ENCODE measurements at regions not wholly inside any gene's neighbourhood (a gene's known extent, or its start where the extent isn't known, plus 50 kb on each side); places are given as distances from the start of the nearest gene placed in this dataset.

DNA sequence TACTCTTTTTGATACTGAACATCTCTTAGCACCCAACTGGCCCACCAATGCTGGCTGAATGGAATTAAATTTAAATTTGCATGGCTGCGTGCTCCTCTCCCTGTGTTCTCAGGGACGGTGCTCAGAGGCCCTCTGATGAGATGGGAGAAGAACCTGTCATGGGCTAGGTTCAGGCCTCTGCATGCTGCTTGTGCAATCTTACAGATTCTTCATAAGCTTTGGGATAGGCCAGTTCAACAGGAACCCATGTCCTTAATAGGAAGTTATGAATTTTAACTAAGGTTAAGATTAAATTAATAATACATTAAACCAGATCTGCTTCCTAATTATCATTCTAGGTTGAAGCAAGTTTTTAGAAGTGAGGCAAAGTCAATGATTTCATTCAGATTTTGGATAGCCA lies 119.7 kb upstream of the LRIG3 start:
- Histone ChIP-seq H3K27ac (ENCODE audit: low read length in 2 of 2) (no peak overlapping the region), H3K9ac (ENCODE audit: low read length) (no peak overlapping the region), H3K79me2 (ENCODE audit: control insufficient read depth, insufficient read depth, low read length) (no peaks in the 10 kb centered on the region), H3K4me3 (ENCODE audit: control extremely low read depth in 1 of 5, extremely low read depth in 1 of 5, insufficient read depth in 1 of 5, low read depth in 2 of 5, low read length in 4 of 5) (no peak overlapping the region), H3K27me3 (replicated peaks in 1 of 4; ENCODE audit: control extremely low read depth in 1 of 4, control insufficient read depth in 3 of 4, insufficient read depth in 4 of 4, low read length in 3 of 4) (no peaks in the 10 kb centered on the region), H2AFZ (ENCODE audit: insufficient read depth, low read depth, low read length, poor library complexity, severe bottlenecking) (no peak overlapping the region), H3K36me3 (replicated peaks in 1 of 2; ENCODE audit: control extremely low read depth in 1 of 2, control insufficient read depth in 1 of 2, extremely low read depth in 1 of 2, insufficient read depth in 2 of 2, low read length in 1 of 2) (no peaks in the 10 kb centered on the region), H3K9me3 (ENCODE audit: control extremely low read depth in 1 of 3, control insufficient read depth in 2 of 3, insufficient read depth in 1 of 3, low read length in 2 of 3) (no peaks in the 10 kb centered on the region), H3K4me1 (ENCODE audit: control insufficient read depth in 2 of 2, insufficient read depth in 2 of 2, low read length in 2 of 2) (no peaks in the 10 kb centered on the region), H3K4me2 (replicated peaks; ENCODE audit: low read depth, low read length, poor library complexity, severe bottlenecking) (no peak overlapping the region), H4K20me1 (ENCODE audit: control insufficient read depth, insufficient read depth, low read length, poor library complexity, severe bottlenecking) (no peaks in the 10 kb centered on the region)
- intact Hi-C loops (cut with micrococcal nuclease) = no loop called here
- peaks cover 4% of the 10 kb centered on the region for H3K9me3 Mint-ChIP-seq (ENCODE audit: insufficient read depth)
- H3K27ac Mint-ChIP-seq = no peak overlapping the region
- H3K4me3 Mint-ChIP-seq = no peak overlapping the region
- ChIA-PET POLR2A (no interaction called here), CTCF (no interaction called here)
- ATAC-seq (ENCODE audit: low read depth) = no peak
- TF ChIP-seq EZH2 (IDR thresholded peaks at IDR 0.05; ENCODE audit: borderline replicate concordance, insufficient read depth, low read depth, low read length, poor library complexity, severe bottlenecking) (no peak), CTCF (IDR thresholded peaks at IDR 0.05) (no peak)
- H3K27me3 Mint-ChIP-seq = peaks cover 4% of the 10 kb centered on the region
- DNase-seq = no peak
- 100% methylated on average over 1 of the region's 2 CpGs for WGBS (ENCODE audit: insufficient coverage)
- no peaks in the 10 kb centered on the region for H3K4me1 Mint-ChIP-seq

DNA sequence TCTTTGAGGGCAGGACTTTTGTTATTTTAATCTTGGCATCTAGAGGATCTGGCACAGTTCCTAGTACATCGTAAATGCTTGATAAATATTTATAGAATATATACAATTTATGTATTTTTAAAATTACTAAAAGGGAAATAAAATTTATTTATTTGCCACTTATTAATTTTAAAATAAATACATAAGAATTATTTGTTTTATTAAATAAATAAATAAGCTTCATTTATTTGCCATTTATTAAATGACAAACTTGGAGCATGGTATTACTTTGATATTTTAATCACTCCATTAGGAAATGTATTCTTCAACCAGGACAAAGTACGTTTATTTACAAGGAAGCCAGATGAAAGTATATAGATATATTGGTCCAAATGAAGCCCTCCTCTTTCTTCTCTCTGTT lies 118.7 kb upstream of the LRIG3 start:
- intact Hi-C loops (cut with micrococcal nuclease) = no loop called here
- H3K4me3 ChIP-seq (ENCODE audit: control extremely low read depth in 1 of 5, extremely low read depth in 1 of 5, insufficient read depth in 1 of 5, low read depth in 2 of 5, low read length in 4 of 5) = no peak overlapping the region
- no peak overlapping the region for H3K27ac ChIP-seq (ENCODE audit: low read length in 2 of 2)
- no peaks in the 10 kb centered on the region for H3K79me2 ChIP-seq (ENCODE audit: control insufficient read depth, insufficient read depth, low read length)
- no peak overlapping the region for H3K27ac Mint-ChIP-seq
- POLR2A ChIA-PET = no interaction called here
- TF ChIP-seq EZH2 (IDR thresholded peaks at IDR 0.05; ENCODE audit: borderline replicate concordance, insufficient read depth, low read depth, low read length, poor library complexity, severe bottlenecking) (no peak), CTCF (IDR thresholded peaks at IDR 0.05) (no peak)
- WGBS (ENCODE audit: insufficient coverage) = no CpG with 5 or more reads among the region's 2 CpGs
- DNase-seq (no peak), ATAC-seq (ENCODE audit: low read depth) (no peak)
- H3K4me2 ChIP-seq (replicated peaks; ENCODE audit: low read depth, low read length, poor library complexity, severe bottlenecking) = no peak overlapping the region
- peaks cover 4% of the 10 kb centered on the region for H3K27me3 Mint-ChIP-seq
- CTCF ChIA-PET = no interaction called here
- no peak overlapping the region for H3K9ac ChIP-seq (ENCODE audit: low read length)
- no peaks in the 10 kb centered on the region for H3K4me1 Mint-ChIP-seq
- H3K4me3 Mint-ChIP-seq = no peak overlapping the region
- no peaks in the 10 kb centered on the region for H4K20me1 ChIP-seq (ENCODE audit: control insufficient read depth, insufficient read depth, low read length, poor library complexity, severe bottlenecking)
- no peaks in the 10 kb centered on the region for H3K9me3 ChIP-seq (ENCODE audit: control extremely low read depth in 1 of 3, control insufficient read depth in 2 of 3, insufficient read depth in 1 of 3, low read length in 2 of 3)
- peaks cover under 1% of the 10 kb centered on the region for H3K9me3 Mint-ChIP-seq (ENCODE audit: insufficient read depth)
- no peaks in the 10 kb centered on the region for H3K27me3 ChIP-seq (replicated peaks in 1 of 4; ENCODE audit: control extremely low read depth in 1 of 4, control insufficient read depth in 3 of 4, insufficient read depth in 4 of 4, low read length in 3 of 4)
- no peaks in the 10 kb centered on the region for H3K4me1 ChIP-seq (ENCODE audit: control insufficient read depth in 2 of 2, insufficient read depth in 2 of 2, low read length in 2 of 2)
- H2AFZ ChIP-seq (ENCODE audit: insufficient read depth, low read depth, low read length, poor library complexity, severe bottlenecking) = no peak overlapping the region
- no peaks in the 10 kb centered on the region for H3K36me3 ChIP-seq (replicated peaks in 1 of 2; ENCODE audit: control extremely low read depth in 1 of 2, control insufficient read depth in 1 of 2, extremely low read depth in 1 of 2, insufficient read depth in 2 of 2, low read length in 1 of 2)

Data from B cell (primary cell).